GM19239 (cell line): ENCODE measurements at regions not wholly inside any gene's neighbourhood (a gene's known extent, or its start where the extent isn't known, plus 50 kb on each side); places are given as distances from the start of the nearest gene placed in this dataset.

Experiments
- DNase-seq: peaks from one replicate; pipeline ENCODE4 v3.0.0; 2011; ENCODE audit warnings: low spot score; ENCODE audit not compliant: insufficient read length
- FAIRE-seq: peaks from 2 replicates; lab custom pipeline; 2011; peaks lifted over from hg19 to GRCh38; lab: Jason Lieb, UNC

- no peak for DNase-seq
- FAIRE-seq = no peak
Observed at GRCh38 chr12:127670796-127671195, 596.2 kb upstream of the TMEM132C start.

GRCh38 chr12:127675936-127676335, 591.0 kb upstream of the TMEM132C start:
- DNase-seq (no peak), FAIRE-seq (no peak)

GRCh38 chr12:127677537-127678131, 589.3 kb upstream of the TMEM132C start:
- FAIRE-seq (no peak), DNase-seq (peak; percentile 24)

- DNase-seq = no peak
- no peak for FAIRE-seq
Observed at GRCh38 chr12:127678945-127679344, 588.0 kb upstream of the TMEM132C start.

GRCh38 chr12:127680516-127680915, 586.5 kb upstream of the TMEM132C start:
- DNase-seq (no peak), FAIRE-seq (no peak)

- DNase-seq (no peak), FAIRE-seq (no peak)
Observed at GRCh38 chr12:127681151-127681754, 585.7 kb upstream of the TMEM132C start.

GRCh38 chr12:127685491-127685890, 581.5 kb upstream of the TMEM132C start:
- DNase-seq = no peak
- no peak for FAIRE-seq

- FAIRE-seq = no peak
- no peak for DNase-seq
Observed at GRCh38 chr12:127685931-127686330, 581.0 kb upstream of the TMEM132C start.

- FAIRE-seq = no peak
Observed at GRCh38 chr12:127687181-127687580, 579.8 kb upstream of the TMEM132C start.

GRCh38 chr12:127688906-127689428, 578.0 kb upstream of the TMEM132C start:
- FAIRE-seq = no peak
- no peak for DNase-seq

More at GRCh38 chr12:127687181-127687580, 579.8 kb upstream of the TMEM132C start:
- DNase-seq = no peak

- DNase-seq = no peak
- no peak for FAIRE-seq
Observed at GRCh38 chr12:127690161-127690560, 576.8 kb upstream of the TMEM132C start.

- no peak for FAIRE-seq
- DNase-seq = no peak
Observed at GRCh38 chr12:127696963-127697362, 570.0 kb upstream of the TMEM132C start.

- no peak for DNase-seq
- FAIRE-seq = no peak
Observed at GRCh38 chr12:127703026-127703425, 563.9 kb upstream of the TMEM132C start.

GRCh38 chr12:127711108-127711507, 555.9 kb upstream of the TMEM132C start:
- FAIRE-seq (no peak), DNase-seq (no peak)

- FAIRE-seq (no peak), DNase-seq (no peak)
Observed at GRCh38 chr12:127712561-127712960, 554.4 kb upstream of the TMEM132C start.

- DNase-seq = no peak
Observed at GRCh38 chr12:127716166-127716565, 550.8 kb upstream of the TMEM132C start.

GRCh38 chr12:127717278-127717677, 549.7 kb upstream of the TMEM132C start:
- no peak for DNase-seq
- no peak for FAIRE-seq

More at GRCh38 chr12:127716166-127716565, 550.8 kb upstream of the TMEM132C start:
- no peak for FAIRE-seq

GRCh38 chr12:127720334-127720733, 546.6 kb upstream of the TMEM132C start:
- FAIRE-seq = no peak
- no peak for DNase-seq

- DNase-seq (no peak), FAIRE-seq (no peak)
Observed at GRCh38 chr12:127722611-127723010, 544.4 kb upstream of the TMEM132C start.

- no peak for FAIRE-seq
- no peak for DNase-seq
Observed at GRCh38 chr12:127723251-127723650, 543.7 kb upstream of the TMEM132C start.

GRCh38 chr12:127726671-127727315, 540.2 kb upstream of the TMEM132C start:
- no peak for FAIRE-seq
- DNase-seq = no peak
